HepG2 (cell line): ENCODE measurements at regions not wholly inside any gene's neighbourhood (a gene's known extent, or its start where the extent isn't known, plus 50 kb on each side); places are given as distances from the start of the nearest gene placed in this dataset.
A peak's percentile ranks its signal among the peaks of the same experiment; 100 is the strongest.

Experiments used
- CENPT ChIP-seq: sonication (generic); formaldehyde crosslinking; IDR thresholded peaks from 2 replicates; pipeline ENCODE4 v1.8.0; 2022; ENCODE audit warnings: low read depth, mild to moderate bottlenecking, moderate library complexity, missing genetic modification reagents
- FIP1L1 ChIP-seq: fragments of 200-400 bp; formaldehyde crosslinking; IDR thresholded peaks from 2 replicates; pipeline ENCODE4 v1.6.1; 2018; ENCODE audit warnings: low read depth, mild to moderate bottlenecking, low read length, moderate library complexity, borderline replicate concordance; ENCODE audit not compliant: insufficient read depth
- GABPA ChIP-seq, 2 experiments: IDR thresholded peaks; 2 replicates each; pipeline ENCODE4 v1.6.1; 2011 to 2016; ENCODE audit warnings: low read depth in 2 of 2, low read length in 1 of 2, missing biosample characterization in 1 of 2, missing genetic modification characterization in 1 of 2
- GPN1 ChIP-seq: sonication (generic); formaldehyde crosslinking; IDR thresholded peaks from 2 replicates; pipeline ENCODE4 v1.5.1; 2020; ENCODE audit warnings: missing genetic modification reagents, borderline replicate concordance
- IRX3 ChIP-seq: sonication (generic); formaldehyde crosslinking; IDR thresholded peaks from 2 replicates; pipeline ENCODE4 v1.8.1; 2023; ENCODE audit warnings: mild to moderate bottlenecking, low read depth, missing genetic modification reagents, borderline replicate concordance
- MEIS2 ChIP-seq: sonication (generic); formaldehyde crosslinking; IDR thresholded peaks from 2 replicates; pipeline ENCODE4 v1.9.0; 2021; ENCODE audit warnings: mild to moderate bottlenecking, missing genetic modification reagents
- MIER2 ChIP-seq: IDR thresholded peaks from 2 replicates; pipeline ENCODE4 v1.6.1; 2016; ENCODE audit warnings: missing biosample characterization, missing genetic modification reagents
- ONECUT2 ChIP-seq: sonication (generic); formaldehyde crosslinking; IDR thresholded peaks from 2 replicates; pipeline ENCODE4 v1.4.0; 2020; ENCODE audit warnings: missing genetic modification reagents
- PHF20 ChIP-seq: sonication (generic); formaldehyde crosslinking; IDR thresholded peaks from 2 replicates; pipeline ENCODE4 v1.5.0; 2020; ENCODE audit warnings: mild to moderate bottlenecking, missing genetic modification reagents
- RAD21 ChIP-seq: fragments of 450-650 bp; formaldehyde crosslinking; IDR thresholded peaks from 2 replicates; pipeline ENCODE4 v1.5.0; 2020; ENCODE audit warnings: mild to moderate bottlenecking
- SMC3 ChIP-seq: IDR thresholded peaks from 2 replicates; pipeline ENCODE4 v1.6.1; 2011; ENCODE audit warnings: low read length, improper control_type of control experiment
- SRF ChIP-seq: IDR thresholded peaks from 2 replicates; pipeline ENCODE4 v1.6.1; 2011; ENCODE audit warnings: mild to moderate bottlenecking, low read depth, low read length, moderate library complexity
- ZIK1 ChIP-seq: sonication (generic); formaldehyde crosslinking; IDR thresholded peaks from 2 replicates; pipeline ENCODE4 v1.5.0; 2020; ENCODE audit warnings: mild to moderate bottlenecking, low read depth, missing genetic modification reagents, borderline replicate concordance
- ZNF550 ChIP-seq: sonication (generic); formaldehyde crosslinking; IDR thresholded peaks from 2 replicates; pipeline ENCODE4 v1.4.0; 2020; ENCODE audit warnings: mild to moderate bottlenecking, missing genetic modification reagents, borderline replicate concordance
- ZNF552 ChIP-seq: sonication (generic); formaldehyde crosslinking; IDR thresholded peaks from 2 replicates; pipeline ENCODE4 v1.9.0; 2022; ENCODE audit warnings: missing genetic modification reagents, mild to moderate bottlenecking, borderline replicate concordance
- ZNF713 ChIP-seq: sonication (generic); formaldehyde crosslinking; IDR thresholded peaks from 2 replicates; pipeline ENCODE4 v1.4.0; 2020; ENCODE audit warnings: mild to moderate bottlenecking, missing genetic modification reagents
- ZSCAN21 ChIP-seq: sonication (generic); formaldehyde crosslinking; IDR thresholded peaks from 2 replicates; pipeline ENCODE4 v1.8.0; 2022; ENCODE audit warnings: mild to moderate bottlenecking, missing genetic modification reagents, moderate library complexity, borderline replicate concordance
- ZSCAN25 ChIP-seq: sonication (generic); formaldehyde crosslinking; IDR thresholded peaks from 2 replicates; pipeline ENCODE4 v1.8.0; 2022; ENCODE audit warnings: mild to moderate bottlenecking, missing genetic modification reagents
- TF ChIP-seq, protein P1 (sequence below): sonication (generic); formaldehyde crosslinking; IDR thresholded peaks from 2 replicates; pipeline ENCODE4 v1.5.0; 2020; ENCODE audit warnings: mild to moderate bottlenecking, missing genetic modification reagents
- TF ChIP-seq, protein P2 (sequence below): sonication (generic); formaldehyde crosslinking; IDR thresholded peaks from 2 replicates; pipeline ENCODE4 v1.5.0; 2020; ENCODE audit warnings: missing genetic modification reagents, mild to moderate bottlenecking, borderline replicate concordance
- TF ChIP-seq, protein P3 (sequence below): sonication (generic); formaldehyde crosslinking; IDR thresholded peaks from 2 replicates; pipeline ENCODE4 v1.5.0; 2020; ENCODE audit warnings: missing genetic modification reagents
- TF ChIP-seq, protein P4 (sequence below), 2 experiments: IDR thresholded peaks; 2 replicates each; pipeline ENCODE4 v1.6.1; 2011 to 2012; ENCODE audit warnings: low read length in 2 of 2, borderline replicate concordance in 1 of 2, low read depth in 1 of 2, mild to moderate bottlenecking in 1 of 2, moderate library complexity in 1 of 2

DNA sequence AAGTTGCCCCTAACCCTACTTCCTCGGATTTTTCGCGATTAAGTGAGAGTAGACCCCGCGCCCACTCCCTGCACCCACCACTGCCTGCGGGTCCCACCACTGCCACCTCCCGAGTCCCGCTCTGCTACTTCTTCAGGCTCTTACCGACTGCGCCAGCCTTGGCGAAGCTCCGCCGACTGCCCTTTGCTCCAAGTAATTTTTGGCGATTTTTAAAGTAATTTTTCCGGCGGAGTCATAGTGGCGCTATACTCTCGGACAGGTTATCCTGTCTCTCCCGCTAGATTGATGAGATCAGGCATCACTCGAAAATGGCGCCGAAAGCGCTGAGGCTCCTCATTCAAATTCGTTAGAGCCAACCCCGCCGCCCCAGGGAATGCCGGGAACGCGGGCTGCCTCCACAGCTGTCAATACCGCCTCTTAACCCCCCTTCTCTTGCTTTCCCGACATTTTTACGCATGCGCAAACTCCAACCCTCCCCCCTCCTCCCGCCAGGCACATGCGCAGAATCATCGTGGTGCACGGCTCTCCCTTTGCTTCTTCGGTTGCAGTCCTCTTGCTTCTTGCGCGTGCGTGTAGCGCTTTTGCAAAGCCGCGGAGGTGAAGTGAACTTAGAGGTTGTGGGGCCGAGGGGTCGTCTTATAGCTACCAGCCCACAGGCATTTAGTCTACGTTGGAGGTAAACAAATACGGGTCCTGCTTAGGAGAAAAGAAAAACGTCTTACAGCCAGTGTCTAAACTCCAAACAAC is 66.6 kb downstream of the KCNRG start (continued):
- TF ChIP-seq, protein P1, sequence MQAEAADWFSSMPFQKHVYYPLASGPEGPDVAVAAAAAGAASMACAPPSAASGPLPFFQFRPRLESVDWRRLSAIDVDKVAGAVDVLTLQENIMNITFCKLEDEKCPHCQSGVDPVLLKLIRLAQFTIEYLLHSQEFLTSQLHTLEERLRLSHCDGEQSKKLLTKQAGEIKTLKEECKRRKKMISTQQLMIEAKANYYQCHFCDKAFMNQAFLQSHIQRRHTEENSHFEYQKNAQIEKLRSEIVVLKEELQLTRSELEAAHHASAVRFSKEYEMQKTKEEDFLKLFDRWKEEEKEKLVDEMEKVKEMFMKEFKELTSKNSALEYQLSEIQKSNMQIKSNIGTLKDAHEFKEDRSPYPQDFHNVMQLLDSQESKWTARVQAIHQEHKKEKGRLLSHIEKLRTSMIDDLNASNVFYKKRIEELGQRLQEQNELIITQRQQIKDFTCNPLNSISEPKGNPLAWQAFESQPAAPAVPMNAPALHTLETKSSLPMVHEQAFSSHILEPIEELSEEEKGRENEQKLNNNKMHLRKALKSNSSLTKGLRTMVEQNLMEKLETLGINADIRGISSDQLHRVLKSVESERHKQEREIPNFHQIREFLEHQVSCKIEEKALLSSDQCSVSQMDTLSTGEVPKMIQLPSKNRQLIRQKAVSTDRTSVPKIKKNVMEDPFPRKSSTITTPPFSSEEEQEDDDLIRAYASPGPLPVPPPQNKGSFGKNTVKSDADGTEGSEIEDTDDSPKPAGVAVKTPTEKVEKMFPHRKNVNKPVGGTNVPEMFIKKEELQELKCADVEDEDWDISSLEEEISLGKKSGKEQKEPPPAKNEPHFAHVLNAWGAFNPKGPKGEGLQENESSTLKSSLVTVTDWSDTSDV: no peak
- TF ChIP-seq ONECUT2 (CRISPR knock-in tag): peak; percentile 55; the same call in 1 of the 2 replicates
- TF ChIP-seq SMC3: no peak
- no peak for TF ChIP-seq FIP1L1
- TF ChIP-seq SRF: no peak
- TF ChIP-seq, protein P2, sequence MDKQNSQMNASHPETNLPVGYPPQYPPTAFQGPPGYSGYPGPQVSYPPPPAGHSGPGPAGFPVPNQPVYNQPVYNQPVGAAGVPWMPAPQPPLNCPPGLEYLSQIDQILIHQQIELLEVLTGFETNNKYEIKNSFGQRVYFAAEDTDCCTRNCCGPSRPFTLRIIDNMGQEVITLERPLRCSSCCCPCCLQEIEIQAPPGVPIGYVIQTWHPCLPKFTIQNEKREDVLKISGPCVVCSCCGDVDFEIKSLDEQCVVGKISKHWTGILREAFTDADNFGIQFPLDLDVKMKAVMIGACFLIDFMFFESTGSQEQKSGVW (CRISPR knock-in tag): 0 out of 2 replicates have a peak, but pooled peaks have one; percentile 1
- no peak for TF ChIP-seq ZNF550 (CRISPR knock-in tag)
- no peak for TF ChIP-seq CENPT (CRISPR knock-in tag)
- 0 out of 2 replicates have a peak, but pooled peaks have one; percentile 56 for TF ChIP-seq MEIS2 (CRISPR knock-in tag)
- no peak for TF ChIP-seq ZIK1
- TF ChIP-seq IRX3 (CRISPR knock-in tag): no peak
- TF ChIP-seq, protein P3, sequence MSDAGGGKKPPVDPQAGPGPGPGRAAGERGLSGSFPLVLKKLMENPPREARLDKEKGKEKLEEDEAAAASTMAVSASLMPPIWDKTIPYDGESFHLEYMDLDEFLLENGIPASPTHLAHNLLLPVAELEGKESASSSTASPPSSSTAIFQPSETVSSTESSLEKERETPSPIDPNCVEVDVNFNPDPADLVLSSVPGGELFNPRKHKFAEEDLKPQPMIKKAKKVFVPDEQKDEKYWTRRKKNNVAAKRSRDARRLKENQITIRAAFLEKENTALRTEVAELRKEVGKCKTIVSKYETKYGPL (CRISPR knock-in tag): no peak
- no peak for TF ChIP-seq MIER2 (CRISPR knock-in tag)
- no peak for TF ChIP-seq GPN1 (CRISPR knock-in tag)
- no peak for TF ChIP-seq ZSCAN25
- TF ChIP-seq RAD21 (CRISPR knock-in tag): 0 out of 2 replicates have a peak, but pooled peaks have one; percentile 2
- no peak for TF ChIP-seq ZNF713
- no peak; the same call in 1 of the 2 replicates for TF ChIP-seq ZSCAN21
- TF ChIP-seq, protein P4, sequence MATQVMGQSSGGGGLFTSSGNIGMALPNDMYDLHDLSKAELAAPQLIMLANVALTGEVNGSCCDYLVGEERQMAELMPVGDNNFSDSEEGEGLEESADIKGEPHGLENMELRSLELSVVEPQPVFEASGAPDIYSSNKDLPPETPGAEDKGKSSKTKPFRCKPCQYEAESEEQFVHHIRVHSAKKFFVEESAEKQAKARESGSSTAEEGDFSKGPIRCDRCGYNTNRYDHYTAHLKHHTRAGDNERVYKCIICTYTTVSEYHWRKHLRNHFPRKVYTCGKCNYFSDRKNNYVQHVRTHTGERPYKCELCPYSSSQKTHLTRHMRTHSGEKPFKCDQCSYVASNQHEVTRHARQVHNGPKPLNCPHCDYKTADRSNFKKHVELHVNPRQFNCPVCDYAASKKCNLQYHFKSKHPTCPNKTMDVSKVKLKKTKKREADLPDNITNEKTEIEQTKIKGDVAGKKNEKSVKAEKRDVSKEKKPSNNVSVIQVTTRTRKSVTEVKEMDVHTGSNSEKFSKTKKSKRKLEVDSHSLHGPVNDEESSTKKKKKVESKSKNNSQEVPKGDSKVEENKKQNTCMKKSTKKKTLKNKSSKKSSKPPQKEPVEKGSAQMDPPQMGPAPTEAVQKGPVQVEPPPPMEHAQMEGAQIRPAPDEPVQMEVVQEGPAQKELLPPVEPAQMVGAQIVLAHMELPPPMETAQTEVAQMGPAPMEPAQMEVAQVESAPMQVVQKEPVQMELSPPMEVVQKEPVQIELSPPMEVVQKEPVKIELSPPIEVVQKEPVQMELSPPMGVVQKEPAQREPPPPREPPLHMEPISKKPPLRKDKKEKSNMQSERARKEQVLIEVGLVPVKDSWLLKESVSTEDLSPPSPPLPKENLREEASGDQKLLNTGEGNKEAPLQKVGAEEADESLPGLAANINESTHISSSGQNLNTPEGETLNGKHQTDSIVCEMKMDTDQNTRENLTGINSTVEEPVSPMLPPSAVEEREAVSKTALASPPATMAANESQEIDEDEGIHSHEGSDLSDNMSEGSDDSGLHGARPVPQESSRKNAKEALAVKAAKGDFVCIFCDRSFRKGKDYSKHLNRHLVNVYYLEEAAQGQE (IDR thresholded peaks at IDR 0.05; ENCODE audit: borderline replicate concordance in 1 of 2, low read depth in 1 of 2, low read length in 2 of 2): no peak
- no peak for TF ChIP-seq ZNF552
- TF ChIP-seq PHF20 (CRISPR knock-in tag): no peak
- TF ChIP-seq GABPA (IDR thresholded peaks at IDR 0.05; ENCODE audit: low read depth, low read length): no peak
- peak; percentile 21; the same call in 1 of the 2 replicates for TF ChIP-seq GABPA (CRISPR knock-in tag; IDR thresholded peaks at IDR 0.05; ENCODE audit: low read depth)
